ENCODE measurements at regions not wholly inside any gene's neighbourhood (a gene's known extent, or its start where the extent isn't known, plus 50 kb on each side); places are given as distances from the start of the nearest gene placed in this dataset.
A peak's percentile ranks its signal among the peaks of the same experiment; 100 is the strongest.

- WGBS, 5 donors: 22 to 44% (median 29%) methylated on average over 4 of the region's 4 CpGs
Observed at GRCh38 chr2:204012072-204012653, 75.6 kb downstream of the ICOS start.

DNA sequence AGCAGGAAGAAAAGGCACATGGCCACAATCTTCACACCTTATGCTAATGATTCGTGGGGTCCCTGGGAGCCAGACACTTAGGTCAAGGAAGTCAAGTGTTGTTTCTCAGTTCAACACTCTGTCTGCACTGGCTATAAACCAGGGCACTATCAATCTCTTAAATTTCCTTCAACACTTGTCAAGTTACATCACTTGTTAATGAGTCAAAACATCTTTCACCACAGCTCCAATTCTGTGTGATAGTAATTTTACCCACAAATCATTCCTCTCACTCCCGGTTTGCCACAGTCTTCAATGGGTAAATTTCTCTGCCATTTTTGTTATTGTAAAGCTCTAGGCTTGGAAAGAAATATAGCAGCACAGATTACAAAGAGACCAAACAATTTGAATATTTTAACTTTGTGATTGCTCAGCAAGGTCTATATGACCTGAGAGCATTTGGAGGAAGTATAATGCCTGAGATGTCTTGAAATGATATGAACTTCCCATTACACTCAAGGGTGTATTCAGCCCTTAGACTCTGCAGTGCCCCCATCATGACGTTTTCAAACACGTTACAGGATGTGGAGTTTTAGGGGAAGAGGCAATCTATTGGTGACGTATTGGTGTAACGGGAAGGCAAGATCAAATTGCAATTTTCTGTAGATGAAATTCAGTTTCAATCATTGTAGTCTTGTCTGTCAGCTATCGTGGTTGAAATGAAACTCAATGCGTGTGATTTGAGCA lies 78.7 kb downstream of the ICOS start:
- H3K4me3 ChIP-seq: no peak overlapping the region

More at GRCh38 chr2:204012072-204012653, 75.6 kb downstream of the ICOS start:
- H3K4me1 ChIP-seq: peaks cover 6 to 15% (median 13%) of the 10 kb centered on the region in 4 donors
- peak in 1 of 3 donors; percentile 7 for TF ChIP-seq POLR2AphosphoS5 (IDR thresholded peaks at IDR 0.05)
- TF ChIP-seq, protein P1, sequence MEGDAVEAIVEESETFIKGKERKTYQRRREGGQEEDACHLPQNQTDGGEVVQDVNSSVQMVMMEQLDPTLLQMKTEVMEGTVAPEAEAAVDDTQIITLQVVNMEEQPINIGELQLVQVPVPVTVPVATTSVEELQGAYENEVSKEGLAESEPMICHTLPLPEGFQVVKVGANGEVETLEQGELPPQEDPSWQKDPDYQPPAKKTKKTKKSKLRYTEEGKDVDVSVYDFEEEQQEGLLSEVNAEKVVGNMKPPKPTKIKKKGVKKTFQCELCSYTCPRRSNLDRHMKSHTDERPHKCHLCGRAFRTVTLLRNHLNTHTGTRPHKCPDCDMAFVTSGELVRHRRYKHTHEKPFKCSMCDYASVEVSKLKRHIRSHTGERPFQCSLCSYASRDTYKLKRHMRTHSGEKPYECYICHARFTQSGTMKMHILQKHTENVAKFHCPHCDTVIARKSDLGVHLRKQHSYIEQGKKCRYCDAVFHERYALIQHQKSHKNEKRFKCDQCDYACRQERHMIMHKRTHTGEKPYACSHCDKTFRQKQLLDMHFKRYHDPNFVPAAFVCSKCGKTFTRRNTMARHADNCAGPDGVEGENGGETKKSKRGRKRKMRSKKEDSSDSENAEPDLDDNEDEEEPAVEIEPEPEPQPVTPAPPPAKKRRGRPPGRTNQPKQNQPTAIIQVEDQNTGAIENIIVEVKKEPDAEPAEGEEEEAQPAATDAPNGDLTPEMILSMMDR (IDR thresholded peaks at IDR 0.05): no peak
- H3K9me3 ChIP-seq: no peaks in the 10 kb centered on the region
- intact Hi-C loops (cut with DNase I; ENCODE audit: low total_unique reads): no loop called here
- H3K36me3 ChIP-seq: no peaks in the 10 kb centered on the region
- no peak overlapping the region for H3K4me3 ChIP-seq
- no peaks in the 10 kb centered on the region for H3K27me3 ChIP-seq
- peak overlapping the region in 2 of 5 donors; percentile 55 to 67 for H3K27ac ChIP-seq
- DNase-seq: peak; percentile 62 to 83

GRCh38 chr2:204018717-204019116 lies 82.2 kb downstream of the ICOS start:
- Histone ChIP-seq H3K27ac (no peak overlapping the region), H3K27me3 (no peaks in the 10 kb centered on the region), H3K36me3 (no peaks in the 10 kb centered on the region), H3K4me1 (peaks cover 0 to under 1% (median 0%) of the 10 kb centered on the region in 4 donors), H3K4me3 (no peak overlapping the region), H3K9me3 (no peaks in the 10 kb centered on the region)
- TF ChIP-seq POLR2A (IDR thresholded peaks at IDR 0.05) (no peak), POLR2AphosphoS5 (IDR thresholded peaks at IDR 0.05) (no peak), EP300 (IDR thresholded peaks at IDR 0.05) (no peak)
- TF ChIP-seq, protein P1 (IDR thresholded peaks at IDR 0.05): no peak
- DNase-seq: no peak
- intact Hi-C loops (cut with DNase I; ENCODE audit: low total_unique reads): no loop called here
- WGBS, 5 donors: 89 to 91% (median 91%) methylated on average over 6 of the region's 6 CpGs

More for the DNA sequence above, 78.7 kb downstream of the ICOS start:
- WGBS, 5 donors: 74 to 90% (median 82%) methylated on average over 8 of the region's 8 CpGs
- no peak for DNase-seq
- TF ChIP-seq POLR2AphosphoS5 (IDR thresholded peaks at IDR 0.05) (no peak), EP300 (IDR thresholded peaks at IDR 0.05) (no peak), POLR2A (IDR thresholded peaks at IDR 0.05) (no peak)
- TF ChIP-seq, protein P1 (IDR thresholded peaks at IDR 0.05): no peak
- intact Hi-C loops (cut with DNase I; ENCODE audit: low total_unique reads): no loop called here
- no peak overlapping the region for H3K27ac ChIP-seq
- H3K9me3 ChIP-seq: no peaks in the 10 kb centered on the region
- no peaks in the 10 kb centered on the region for H3K27me3 ChIP-seq
- no peaks in the 10 kb centered on the region for H3K36me3 ChIP-seq
- H3K4me1 ChIP-seq: peaks cover 6 to 15% (median 13%) of the 10 kb centered on the region in 4 donors

GRCh38 chr2:204019572-204020501 lies 83.3 kb downstream of the ICOS start:
- Histone ChIP-seq H3K9me3 (no peaks in the 10 kb centered on the region), H3K4me1 (peaks cover 0 to 12% (median 7%) of the 10 kb centered on the region in 4 donors), H3K36me3 (no peaks in the 10 kb centered on the region), H3K4me3 (no peak overlapping the region), H3K27me3 (no peaks in the 10 kb centered on the region), H3K27ac (no peak overlapping the region)
- WGBS, 5 donors: 78 to 92% (median 82%) methylated on average over 6 of the region's 6 CpGs
- DNase-seq: no peak
- TF ChIP-seq EP300 (IDR thresholded peaks at IDR 0.05) (no peak), POLR2A (IDR thresholded peaks at IDR 0.05) (no peak), POLR2AphosphoS5 (IDR thresholded peaks at IDR 0.05) (no peak)
- TF ChIP-seq, protein P1 (IDR thresholded peaks at IDR 0.05): no peak
- intact Hi-C loops (cut with DNase I; ENCODE audit: low total_unique reads): no loop called here

Measured in stomach (tissue), 8 donors.